ENCODE measurements at regions not wholly inside any gene's neighbourhood (a gene's known extent, or its start where the extent isn't known, plus 50 kb on each side); places are given as distances from the start of the nearest gene placed in this dataset.

GRCh38 chr18:40949114-40949950 lies 1005.7 kb upstream of the PIK3C3 start:
- H3K9me3 ChIP-seq: no peaks in the 10 kb centered on the region
- no peak overlapping the region for H3K27ac ChIP-seq
- no peak overlapping the region for H3K4me2 ChIP-seq
- no peak overlapping the region for H3K9ac ChIP-seq
- H3K27me3 ChIP-seq: no peaks in the 10 kb centered on the region
- TF ChIP-seq Cebpa-rat (IDR thresholded peaks at IDR 0.05): no peak
- H3K4me3 ChIP-seq: no peak overlapping the region
- H3K36me3 ChIP-seq: no peaks in the 10 kb centered on the region
- no peaks in the 10 kb centered on the region for H3K4me1 ChIP-seq
- H4K20me1 ChIP-seq: no peaks in the 10 kb centered on the region

GRCh38 chr18:40944576-40944975 lies 1010.5 kb upstream of the PIK3C3 start:
- H3K36me3 ChIP-seq: no peaks in the 10 kb centered on the region

GRCh38 chr18:40939656-40940515 lies 1015.1 kb upstream of the PIK3C3 start:
- no peak overlapping the region for H3K9ac ChIP-seq
- no peak overlapping the region for H3K27ac ChIP-seq
- H3K4me2 ChIP-seq: no peak overlapping the region
- no peaks in the 10 kb centered on the region for H3K4me1 ChIP-seq
- H3K9me3 ChIP-seq: no peaks in the 10 kb centered on the region
- H3K4me3 ChIP-seq: no peak overlapping the region
- H3K27me3 ChIP-seq: no peaks in the 10 kb centered on the region
- TF ChIP-seq Cebpa-rat (IDR thresholded peaks at IDR 0.05): no peak
- no peaks in the 10 kb centered on the region for H3K36me3 ChIP-seq
- H4K20me1 ChIP-seq: no peaks in the 10 kb centered on the region

More at GRCh38 chr18:40944576-40944975, 1010.5 kb upstream of the PIK3C3 start:
- Histone ChIP-seq H4K20me1 (no peaks in the 10 kb centered on the region), H3K4me3 (no peak overlapping the region), H3K27me3 (no peaks in the 10 kb centered on the region), H3K27ac (no peak overlapping the region), H3K9ac (no peak overlapping the region), H3K4me2 (no peak overlapping the region), H3K9me3 (no peaks in the 10 kb centered on the region), H3K4me1 (no peaks in the 10 kb centered on the region)
- TF ChIP-seq Cebpa-rat (IDR thresholded peaks at IDR 0.05): no peak

- no peak overlapping the region for H3K4me2 ChIP-seq
- no peaks in the 10 kb centered on the region for H3K4me1 ChIP-seq
- H3K9ac ChIP-seq: no peak overlapping the region
- no peak overlapping the region for H3K27ac ChIP-seq
- no peaks in the 10 kb centered on the region for H3K27me3 ChIP-seq
- H4K20me1 ChIP-seq: no peaks in the 10 kb centered on the region
- no peak for TF ChIP-seq Cebpa-rat (IDR thresholded peaks at IDR 0.05)
- no peaks in the 10 kb centered on the region for H3K9me3 ChIP-seq
- H3K4me3 ChIP-seq: no peak overlapping the region
- H3K36me3 ChIP-seq: no peaks in the 10 kb centered on the region
Measured at GRCh38 chr18:40938615-40939014, 1016.4 kb upstream of the PIK3C3 start.

GRCh38 chr18:40937386-40937785 lies 1017.6 kb upstream of the PIK3C3 start:
- H3K4me1 ChIP-seq: no peaks in the 10 kb centered on the region
- H3K9me3 ChIP-seq: no peaks in the 10 kb centered on the region
- H4K20me1 ChIP-seq: no peaks in the 10 kb centered on the region
- H3K36me3 ChIP-seq: no peaks in the 10 kb centered on the region
- no peak overlapping the region for H3K9ac ChIP-seq
- TF ChIP-seq Cebpa-rat (IDR thresholded peaks at IDR 0.05): no peak
- H3K4me2 ChIP-seq: no peak overlapping the region
- no peak overlapping the region for H3K27ac ChIP-seq
- H3K27me3 ChIP-seq: no peaks in the 10 kb centered on the region
- H3K4me3 ChIP-seq: no peak overlapping the region

GRCh38 chr18:40935423-40935822 lies 1019.6 kb upstream of the PIK3C3 start:
- Histone ChIP-seq H3K27me3 (no peaks in the 10 kb centered on the region), H3K4me3 (no peak overlapping the region), H3K9me3 (no peaks in the 10 kb centered on the region), H3K36me3 (no peaks in the 10 kb centered on the region), H3K4me1 (no peaks in the 10 kb centered on the region), H3K9ac (no peak overlapping the region), H3K4me2 (no peak overlapping the region), H4K20me1 (no peaks in the 10 kb centered on the region), H3K27ac (no peak overlapping the region)
- no peak for TF ChIP-seq Cebpa-rat (IDR thresholded peaks at IDR 0.05)

GRCh38 chr18:40932862-40933261 lies 1022.2 kb upstream of the PIK3C3 start:
- H3K4me3 ChIP-seq: no peak overlapping the region
- TF ChIP-seq Cebpa-rat (IDR thresholded peaks at IDR 0.05): no peak
- H3K4me1 ChIP-seq: no peaks in the 10 kb centered on the region
- no peak overlapping the region for H3K27ac ChIP-seq
- no peak overlapping the region for H3K9ac ChIP-seq
- H3K9me3 ChIP-seq: no peaks in the 10 kb centered on the region
- no peaks in the 10 kb centered on the region for H3K27me3 ChIP-seq
- H4K20me1 ChIP-seq: no peaks in the 10 kb centered on the region
- H3K4me2 ChIP-seq: no peak overlapping the region
- no peaks in the 10 kb centered on the region for H3K36me3 ChIP-seq

GRCh38 chr18:40930211-40930882 lies 1024.7 kb upstream of the PIK3C3 start:
- H3K4me3 ChIP-seq: no peak overlapping the region
- no peak overlapping the region for H3K4me2 ChIP-seq
- H3K9ac ChIP-seq: no peak overlapping the region
- H3K27ac ChIP-seq: no peak overlapping the region
- no peaks in the 10 kb centered on the region for H3K36me3 ChIP-seq
- H4K20me1 ChIP-seq: no peaks in the 10 kb centered on the region
- no peak for TF ChIP-seq Cebpa-rat (IDR thresholded peaks at IDR 0.05)
- no peaks in the 10 kb centered on the region for H3K9me3 ChIP-seq
- H3K27me3 ChIP-seq: no peaks in the 10 kb centered on the region
- H3K4me1 ChIP-seq: no peaks in the 10 kb centered on the region

- H3K4me3 ChIP-seq: no peak overlapping the region
- H3K9ac ChIP-seq: no peak overlapping the region
- no peak for TF ChIP-seq Cebpa-rat (IDR thresholded peaks at IDR 0.05)
- H3K27me3 ChIP-seq: no peaks in the 10 kb centered on the region
- H4K20me1 ChIP-seq: no peaks in the 10 kb centered on the region
- no peaks in the 10 kb centered on the region for H3K36me3 ChIP-seq
- H3K4me1 ChIP-seq: no peaks in the 10 kb centered on the region
- H3K9me3 ChIP-seq: no peaks in the 10 kb centered on the region
- no peak overlapping the region for H3K4me2 ChIP-seq
- no peak overlapping the region for H3K27ac ChIP-seq
Measured at GRCh38 chr18:40929399-40929798, 1025.6 kb upstream of the PIK3C3 start.
